ENCODE measurements at regions not wholly inside any gene's neighbourhood (a gene's known extent, or its start where the extent isn't known, plus 50 kb on each side); places are given as distances from the start of the nearest gene placed in this dataset.

DNA sequence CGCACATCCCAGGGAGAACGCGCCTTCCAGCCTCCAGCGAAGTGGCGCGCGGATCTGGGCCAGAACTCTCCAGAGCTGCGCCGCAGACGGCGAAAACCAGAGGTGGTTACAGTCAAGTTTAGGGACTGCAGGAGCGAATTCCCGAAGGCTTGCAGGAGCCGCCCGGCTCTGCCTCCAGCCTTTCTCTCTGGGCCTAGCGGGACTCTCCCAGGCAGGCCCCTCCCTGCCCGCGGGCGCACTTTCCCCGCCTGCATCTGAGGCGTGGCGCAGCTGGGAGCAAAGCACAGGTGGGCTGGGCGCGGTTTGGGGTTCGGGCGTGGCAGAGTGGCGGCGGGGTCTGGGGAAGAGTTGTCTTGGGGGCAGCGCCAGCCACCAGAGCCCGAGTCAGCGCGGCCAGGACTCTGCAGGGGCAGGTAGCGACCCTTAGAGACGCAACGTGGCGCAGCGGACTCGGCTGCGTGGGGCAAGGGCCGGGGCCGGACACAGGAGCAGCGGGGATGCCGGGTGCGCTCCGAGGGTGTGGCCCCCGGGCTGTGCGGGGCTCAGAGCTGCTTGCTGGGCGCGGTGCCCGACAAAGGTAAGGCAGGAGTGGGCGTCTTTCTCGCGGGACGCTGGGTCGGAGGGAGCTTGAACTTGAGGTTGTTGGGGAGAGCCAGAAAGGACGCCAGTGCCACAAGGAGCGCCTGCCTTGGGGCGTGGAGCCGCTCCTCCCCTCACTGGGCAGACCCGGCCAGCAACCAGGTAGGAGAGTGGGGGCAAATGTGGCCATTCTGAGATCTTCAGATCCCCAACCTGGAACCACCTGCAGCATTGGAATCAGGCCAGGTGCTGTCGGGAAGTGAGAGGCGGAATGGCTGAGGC is 1126.0 kb downstream of the AACS start:
- H3K27ac ChIP-seq, result no peak overlapping the region
- TF ChIP-seq, protein P1, sequence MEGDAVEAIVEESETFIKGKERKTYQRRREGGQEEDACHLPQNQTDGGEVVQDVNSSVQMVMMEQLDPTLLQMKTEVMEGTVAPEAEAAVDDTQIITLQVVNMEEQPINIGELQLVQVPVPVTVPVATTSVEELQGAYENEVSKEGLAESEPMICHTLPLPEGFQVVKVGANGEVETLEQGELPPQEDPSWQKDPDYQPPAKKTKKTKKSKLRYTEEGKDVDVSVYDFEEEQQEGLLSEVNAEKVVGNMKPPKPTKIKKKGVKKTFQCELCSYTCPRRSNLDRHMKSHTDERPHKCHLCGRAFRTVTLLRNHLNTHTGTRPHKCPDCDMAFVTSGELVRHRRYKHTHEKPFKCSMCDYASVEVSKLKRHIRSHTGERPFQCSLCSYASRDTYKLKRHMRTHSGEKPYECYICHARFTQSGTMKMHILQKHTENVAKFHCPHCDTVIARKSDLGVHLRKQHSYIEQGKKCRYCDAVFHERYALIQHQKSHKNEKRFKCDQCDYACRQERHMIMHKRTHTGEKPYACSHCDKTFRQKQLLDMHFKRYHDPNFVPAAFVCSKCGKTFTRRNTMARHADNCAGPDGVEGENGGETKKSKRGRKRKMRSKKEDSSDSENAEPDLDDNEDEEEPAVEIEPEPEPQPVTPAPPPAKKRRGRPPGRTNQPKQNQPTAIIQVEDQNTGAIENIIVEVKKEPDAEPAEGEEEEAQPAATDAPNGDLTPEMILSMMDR (conservative IDR thresholded peaks at IDR 0.05), result no peak
- no peak for TF ChIP-seq ZFX (IDR thresholded peaks at IDR 0.05)

DNA sequence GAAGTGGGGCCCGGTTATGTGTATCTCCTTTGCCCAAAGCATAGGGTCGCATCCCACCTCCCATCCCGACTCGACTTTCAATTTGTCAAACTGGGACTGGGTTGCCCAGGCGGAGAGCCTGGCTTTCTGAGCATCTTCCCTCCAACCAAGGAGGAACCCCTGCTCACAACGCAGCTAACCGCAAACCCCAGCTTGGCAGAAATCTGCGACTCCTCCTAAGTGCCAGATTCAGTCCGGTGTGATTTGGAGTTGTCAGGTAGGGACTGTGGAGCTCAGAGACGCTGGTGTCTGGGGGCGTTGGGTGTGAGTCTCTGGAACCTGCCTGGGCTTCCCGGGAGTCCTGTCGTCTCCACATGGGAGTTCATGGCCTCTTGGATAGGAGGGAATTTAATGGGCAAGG is 1126.7 kb downstream of the AACS start:
- TF ChIP-seq, protein P1 (conservative IDR thresholded peaks at IDR 0.05), result no peak
- TF ChIP-seq ZFX (IDR thresholded peaks at IDR 0.05), result no peak
- H3K27ac ChIP-seq, result no peak overlapping the region

- TF ChIP-seq ZFX (IDR thresholded peaks at IDR 0.05), result no peak
- TF ChIP-seq, protein P1 (conservative IDR thresholded peaks at IDR 0.05), result no peak
- H3K27ac ChIP-seq, result no peak overlapping the region
Measured at GRCh38 chr12:126193190-126193589, 1128.0 kb downstream of the AACS start.

DNA sequence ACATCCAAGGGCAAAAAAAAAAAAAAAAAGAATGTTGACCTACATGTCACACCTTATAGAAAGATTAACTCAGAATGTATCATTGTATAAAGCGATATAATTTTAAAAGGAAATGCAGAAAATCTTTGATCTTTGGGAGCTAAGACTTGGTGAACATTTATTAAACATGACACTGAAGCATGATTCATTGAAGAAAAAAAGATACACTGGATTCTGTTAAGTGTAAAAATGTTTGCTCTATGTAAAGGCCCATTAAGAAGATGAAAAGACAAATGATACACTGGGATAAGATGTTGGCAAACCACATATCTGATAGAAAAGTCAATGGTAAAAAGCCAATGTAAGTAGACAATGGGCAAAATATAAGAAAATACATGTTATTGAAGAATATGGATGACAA is 1131.0 kb downstream of the AACS start:
- TF ChIP-seq ZFX (IDR thresholded peaks at IDR 0.05), result no peak
- TF ChIP-seq, protein P1 (conservative IDR thresholded peaks at IDR 0.05), result no peak
- no peak overlapping the region for H3K27ac ChIP-seq

- TF ChIP-seq, protein P1 (conservative IDR thresholded peaks at IDR 0.05), result no peak
- no peak for TF ChIP-seq ZFX (IDR thresholded peaks at IDR 0.05)
- no peak overlapping the region for H3K27ac ChIP-seq
Measured at GRCh38 chr12:126198516-126198915, 1133.3 kb downstream of the AACS start.

DNA sequence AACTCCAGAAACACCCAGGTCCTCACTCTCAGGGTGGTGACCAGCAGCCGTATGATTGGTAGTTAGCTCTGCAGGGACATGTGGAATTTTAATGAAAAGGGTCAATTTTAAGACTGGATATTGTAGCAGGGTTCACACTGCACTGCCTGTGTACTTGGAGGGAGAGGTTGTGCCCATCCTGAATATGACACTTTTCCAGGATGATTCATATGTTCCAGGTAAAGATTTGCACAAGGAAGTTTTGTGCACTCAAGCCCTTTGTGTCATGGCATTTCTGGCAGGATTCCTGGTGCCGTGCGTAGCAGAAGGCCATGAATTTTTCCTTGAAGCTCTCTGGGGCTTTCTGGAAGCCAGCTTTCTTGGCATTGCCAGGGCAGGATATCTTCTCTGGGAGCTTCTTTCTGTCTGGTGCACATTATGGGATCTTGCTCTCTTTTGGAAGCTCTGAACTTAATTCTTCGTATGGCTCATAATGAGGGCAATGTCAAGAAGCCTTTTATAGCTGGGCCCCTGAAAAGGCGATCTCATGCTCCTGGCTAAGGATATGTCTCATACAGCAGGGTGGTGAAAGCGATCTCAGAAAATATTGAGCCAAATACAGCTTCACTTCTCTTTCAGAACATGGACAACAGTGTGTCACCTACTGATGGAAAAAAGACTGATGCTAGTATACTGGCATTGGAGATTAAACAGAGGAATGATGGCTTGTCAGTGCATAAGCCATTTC is 1133.9 kb downstream of the AACS start:
- H3K27ac ChIP-seq, result no peak overlapping the region
- TF ChIP-seq, protein P1 (conservative IDR thresholded peaks at IDR 0.05), result no peak
- TF ChIP-seq ZFX (IDR thresholded peaks at IDR 0.05), result no peak

- TF ChIP-seq, protein P1 (conservative IDR thresholded peaks at IDR 0.05), result no peak
- TF ChIP-seq ZFX (IDR thresholded peaks at IDR 0.05), result no peak
- no peak overlapping the region for H3K27ac ChIP-seq
Measured at GRCh38 chr12:126201981-126202537, 1136.8 kb downstream of the AACS start.
